T47D (cell line): ENCODE measurements at regions not wholly inside any gene's neighbourhood (a gene's known extent, or its start where the extent isn't known, plus 50 kb on each side); places are given as distances from the start of the nearest gene placed in this dataset.
A peak's percentile ranks its signal among the peaks of the same experiment; 100 is the strongest.

Source experiments
- DNase-seq, 2 experiments: peaks; one replicate each; pipeline versions ENCODE4 v3.0.0 to v3.0.0-alpha.2; 2011 to 2012; ENCODE audit warnings: low read depth in 1 of 2, low spot score in 1 of 2
- JUND ChIP-seq: IDR thresholded peaks from 2 replicates; pipeline ENCODE4 v1.6.1; 2012; ENCODE audit warnings: low read depth
- in situ Hi-C: cut with HindIII; loops from 2 replicates; pipeline ENCODE4 v1.10.0; 2016; ENCODE audit warnings: low sequenced_read_pairs, low pct_unique_long_range_greater_than_20kb

DNA sequence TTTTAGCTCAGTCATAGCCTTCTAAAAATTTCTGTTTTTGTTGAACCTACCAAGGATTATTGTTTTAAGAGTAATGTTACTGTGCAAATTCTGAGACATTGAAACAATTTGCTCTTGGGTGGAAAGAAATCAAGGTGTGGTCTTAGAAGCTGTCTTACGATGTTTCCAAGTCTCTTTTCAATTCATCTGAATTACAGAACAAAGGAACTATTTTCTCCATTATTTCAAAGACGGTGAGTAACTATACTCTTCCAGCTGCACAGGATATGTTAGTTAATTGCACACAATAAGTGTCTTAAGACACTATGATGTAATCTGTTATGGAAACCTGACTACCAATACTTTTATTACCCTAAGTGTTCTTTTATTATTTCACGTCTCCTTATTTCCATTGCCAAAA is 106.8 kb upstream of the POM121L12 start:
- no peak for TF ChIP-seq JUND
- in situ Hi-C loops = no loop called here

GRCh38 chr7:52925332-52925731 is 110.1 kb upstream of the POM121L12 start:
- in situ Hi-C loops = no loop called here
- peak in 1 of 2 experiments; percentile 51 for DNase-seq
- no peak for TF ChIP-seq JUND

More for the DNA sequence above, 106.8 kb upstream of the POM121L12 start:
- no peak for DNase-seq

- in situ Hi-C loops = no loop called here
- TF ChIP-seq JUND = no peak
- DNase-seq = no peak
Measured at GRCh38 chr7:52920977-52921376, 114.5 kb upstream of the POM121L12 start.

DNA sequence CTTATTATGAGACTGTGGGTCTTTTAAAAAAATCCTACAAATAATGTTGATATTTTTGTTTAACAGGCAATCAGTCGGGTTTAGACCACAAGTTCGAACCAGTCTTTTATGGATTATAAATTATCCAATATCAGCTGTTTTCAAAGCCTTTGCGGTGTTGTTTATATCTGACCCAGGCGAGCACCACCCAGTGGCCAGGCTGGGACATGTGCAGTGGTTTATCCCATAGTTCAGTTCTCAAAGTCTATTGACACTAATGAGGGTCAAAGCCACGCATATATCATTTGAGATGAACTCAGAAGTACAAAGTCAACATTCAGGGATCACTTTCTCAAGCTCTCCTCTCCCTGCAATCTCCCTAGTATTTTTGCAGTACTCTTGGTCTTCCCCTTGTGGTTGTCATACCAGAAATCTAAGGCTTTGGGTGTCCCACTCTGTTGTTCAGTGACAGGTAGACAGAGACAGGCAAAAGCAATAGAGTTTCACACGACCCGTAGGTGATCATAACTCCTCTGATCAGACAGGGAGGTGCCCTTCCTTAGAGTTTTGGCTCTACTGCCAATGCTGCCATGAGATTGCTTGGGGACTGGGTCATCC is 117.4 kb upstream of the POM121L12 start:
- TF ChIP-seq JUND = no peak
- peak; percentile 38 to 63 for DNase-seq
- in situ Hi-C loops = no loop called here

GRCh38 chr7:52911795-52912194 is 123.6 kb upstream of the POM121L12 start:
- TF ChIP-seq JUND = no peak
- DNase-seq = peak in 1 of 2 experiments; percentile 20
- in situ Hi-C loops = no loop called here

DNA sequence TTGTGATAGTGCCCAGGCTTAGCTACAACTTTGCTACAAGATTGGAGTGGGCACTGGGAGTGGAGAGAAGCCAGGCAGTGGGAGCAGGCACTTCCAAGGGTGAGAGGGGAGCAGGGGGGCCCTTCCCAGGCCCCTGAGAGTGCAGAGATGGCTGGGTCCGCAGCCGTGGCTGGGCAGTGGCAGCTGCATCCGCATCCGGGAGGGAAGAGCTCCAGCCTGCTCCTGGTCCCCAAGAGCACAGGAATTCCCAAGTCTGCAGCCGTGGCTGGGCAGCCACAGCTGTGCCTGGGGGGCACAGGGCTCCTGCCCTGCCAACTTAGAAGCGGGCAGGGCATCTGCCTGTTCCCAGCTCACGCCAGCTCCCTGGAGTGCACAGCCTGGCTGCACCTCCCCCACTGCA is 124.1 kb upstream of the POM121L12 start:
- TF ChIP-seq JUND = no peak
- DNase-seq = no peak
- in situ Hi-C loops = no loop called here

DNA sequence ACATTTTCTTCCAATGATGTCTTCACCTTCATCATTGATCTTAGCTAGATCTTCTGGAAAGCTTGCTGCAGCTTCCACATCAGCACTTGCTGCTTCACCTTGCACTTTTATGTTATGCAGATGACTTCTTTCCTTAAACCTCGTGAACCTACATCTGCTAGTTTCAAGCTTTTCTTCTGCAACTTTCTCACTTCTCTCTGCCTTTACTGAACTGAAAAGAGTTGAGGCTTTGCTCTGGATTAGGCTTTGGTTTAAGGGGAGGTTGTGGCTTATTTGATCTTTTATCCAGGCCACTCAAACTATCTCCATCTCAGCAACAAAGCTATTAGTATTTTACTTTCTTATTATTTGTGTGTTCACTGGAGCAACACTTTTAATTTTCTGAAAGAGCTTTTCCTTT is 125.5 kb upstream of the POM121L12 start:
- in situ Hi-C loops = no loop called here
- TF ChIP-seq JUND = no peak

DNA sequence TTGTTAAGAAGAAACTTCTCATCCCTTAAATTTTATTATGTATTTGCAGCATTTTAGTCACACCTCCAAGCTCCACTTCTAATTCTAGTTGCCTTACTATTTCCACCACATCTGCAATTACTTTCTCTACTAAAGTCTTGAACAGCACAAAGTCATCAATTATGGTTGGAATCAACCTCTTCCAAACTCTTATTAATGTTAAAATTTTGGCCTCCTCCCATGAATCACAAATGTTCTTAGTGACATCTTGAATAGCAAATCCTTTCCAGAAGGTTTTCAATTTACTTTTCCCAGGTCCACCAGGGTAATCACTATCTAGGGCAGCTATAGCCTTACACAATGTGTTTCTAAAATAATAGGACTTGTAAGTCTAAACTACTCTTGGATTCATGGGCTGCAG is 126.3 kb upstream of the POM121L12 start:
- no peak for TF ChIP-seq JUND
- in situ Hi-C loops = no loop called here
- DNase-seq = no peak

More for the DNA sequence above, 125.5 kb upstream of the POM121L12 start:
- no peak for DNase-seq

GRCh38 chr7:52897713-52898112 is 137.7 kb upstream of the POM121L12 start:
- peak in 1 of 2 experiments; percentile 13 for DNase-seq

DNA sequence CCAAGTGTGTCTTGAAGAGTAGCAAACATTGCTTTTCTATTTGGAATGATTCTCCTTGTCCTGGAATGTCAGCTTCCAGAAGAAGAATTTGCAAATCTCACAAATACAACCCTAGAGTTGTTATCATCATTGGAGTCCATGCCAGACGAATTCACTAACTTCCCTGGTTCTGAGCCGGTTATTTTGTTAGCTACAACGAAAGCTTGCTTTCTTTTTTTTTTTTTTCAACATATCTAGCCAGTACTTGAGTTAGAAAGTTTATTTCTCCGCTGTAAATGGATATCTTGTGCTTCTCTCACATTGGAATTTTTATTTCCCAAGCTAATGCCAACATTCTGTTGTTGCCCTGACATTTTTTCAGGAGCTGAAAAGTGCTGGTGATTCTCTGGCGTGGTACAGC is 138.1 kb upstream of the POM121L12 start:
- DNase-seq = no peak
- no peak for TF ChIP-seq JUND
- in situ Hi-C loops = no loop called here

More at GRCh38 chr7:52897713-52898112, 137.7 kb upstream of the POM121L12 start:
- no peak for TF ChIP-seq JUND
- in situ Hi-C loops = no loop called here

DNA sequence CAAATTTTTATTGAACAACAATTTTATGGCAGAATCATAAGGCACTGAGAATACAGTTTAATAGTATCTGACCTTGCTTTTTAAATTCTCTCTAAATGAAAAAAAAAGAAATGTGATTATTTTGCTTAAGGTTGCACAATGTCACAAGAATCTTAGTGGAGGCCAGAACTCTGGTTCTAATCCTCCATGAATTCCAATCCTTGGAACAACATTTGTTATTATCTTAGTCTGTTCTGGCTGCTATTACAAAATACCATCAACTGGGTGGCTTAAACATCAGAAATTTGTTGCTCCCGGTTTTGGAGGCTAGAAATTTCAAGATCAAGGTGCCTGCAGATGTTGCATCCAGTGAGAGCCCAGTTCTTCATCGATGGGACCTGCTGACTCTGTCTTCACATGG is 158.2 kb upstream of the POM121L12 start:
- DNase-seq = no peak
- no peak for TF ChIP-seq JUND
- in situ Hi-C loops = no loop called here

DNA sequence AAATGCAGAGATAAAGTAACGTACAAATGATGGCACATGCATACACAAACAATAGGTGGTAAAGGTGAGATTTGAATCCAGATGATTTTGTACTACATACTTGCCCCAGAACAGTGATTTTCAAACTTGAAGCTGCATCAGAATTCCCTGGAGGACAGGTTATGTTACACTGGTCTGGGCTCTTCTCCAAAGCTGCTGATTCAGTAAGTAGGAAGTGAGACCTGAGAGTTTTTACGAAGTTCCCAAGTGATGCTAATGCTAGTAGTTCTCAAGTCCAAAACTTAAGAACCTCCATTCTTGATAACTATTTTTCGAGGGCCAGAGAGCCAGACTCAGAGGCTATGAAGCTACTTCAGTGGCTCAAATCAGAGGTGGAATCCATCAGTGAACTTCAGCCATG is 159.0 kb upstream of the POM121L12 start:
- DNase-seq = no peak
- TF ChIP-seq JUND = no peak
- in situ Hi-C loops = no loop called here

GRCh38 chr7:52863652-52864051 is 171.8 kb upstream of the POM121L12 start:
- in situ Hi-C loops = no loop called here

DNA sequence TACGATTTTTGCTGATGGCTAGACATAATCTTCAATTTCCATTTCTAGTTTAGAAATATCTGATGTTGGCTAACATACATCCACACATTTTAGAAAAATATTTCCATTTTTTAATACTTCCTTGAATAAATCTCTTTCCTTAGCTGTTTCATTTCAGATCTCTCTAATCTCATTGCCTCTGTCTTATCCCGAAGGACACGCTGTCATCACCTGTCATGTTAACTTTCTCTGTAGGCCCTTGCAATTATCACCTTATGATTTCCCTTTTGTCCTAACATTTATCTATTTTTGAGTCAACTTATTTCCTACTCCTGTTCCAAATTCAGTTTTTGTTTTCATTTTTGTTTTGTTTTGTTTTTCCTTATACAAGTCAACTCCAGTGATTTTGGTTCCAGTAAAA is 173.1 kb upstream of the POM121L12 start:
- in situ Hi-C loops = no loop called here
- DNase-seq = no peak

More at GRCh38 chr7:52863652-52864051, 171.8 kb upstream of the POM121L12 start:
- peak in 1 of 2 experiments; percentile 24 for DNase-seq
- no peak for TF ChIP-seq JUND

More for the DNA sequence above, 173.1 kb upstream of the POM121L12 start:
- TF ChIP-seq JUND = no peak
